ENCODE measurements at regions not wholly inside any gene's neighbourhood (a gene's known extent, or its start where the extent isn't known, plus 50 kb on each side); places are given as distances from the start of the nearest gene placed in this dataset.

- TF ChIP-seq CTCF (IDR thresholded peaks at IDR 0.05) (no peak), POLR2A (IDR thresholded peaks at IDR 0.05; ENCODE audit: low read depth) (no peak)
Observed at GRCh38 chr17:70479779-70480178, 310.4 kb downstream of the KCNJ2 start.
